Aorta (tissue), 5 donors: ENCODE measurements at regions not wholly inside any gene's neighbourhood (a gene's known extent, or its start where the extent isn't known, plus 50 kb on each side); places are given as distances from the start of the nearest gene placed in this dataset.
A peak's percentile ranks its signal among the peaks of the same experiment; 100 is the strongest.
"Not testable (repeated sequence)": the region's sequence is repeated elsewhere in the genome, so short reads cannot be mapped to it uniquely, and the experiment has no call there.

Source experiments
- ATAC-seq: fragments of 200-7000 bp; cut with Tn5 transposase; one replicate; pipeline ENCODE4 v1.9.1; 2022; ENCODE audit warnings: moderate library complexity; ENCODE audit not compliant: low FRiP score
- DNase-seq, 2 donors: peaks; one replicate each; pipeline ENCODE4 v3.0.0-alpha.2; 2020
- H3K27ac ChIP-seq, 2 donors: one replicate each; pipeline ENCODE4 v1.5.1; 2013; ENCODE audit warnings: low read length in 2 of 2, mild to moderate bottlenecking in 2 of 2, moderate library complexity in 2 of 2, control low read depth in 1 of 2, inconsistent platforms in 1 of 2, low read depth in 1 of 2
- H3K27me3 ChIP-seq, 2 donors: one replicate each; pipeline ENCODE4 v1.6.1; 2013; ENCODE audit warnings: control low read depth in 1 of 2, low read length in 1 of 2, mild to moderate bottlenecking in 1 of 2, moderate library complexity in 1 of 2; ENCODE audit not compliant: insufficient read depth in 2 of 2, control insufficient read depth in 1 of 2
- H3K36me3 ChIP-seq, 2 donors: one replicate each; pipeline ENCODE4 v1.6.1; 2013; ENCODE audit warnings: control low read depth in 1 of 2, low read length in 1 of 2, mild to moderate bottlenecking in 1 of 2; ENCODE audit not compliant: insufficient read depth in 2 of 2, control insufficient read depth in 1 of 2
- H3K4me1 ChIP-seq, 2 donors: one replicate each; pipeline ENCODE4 v1.6.1; 2013; ENCODE audit warnings: low read length in 2 of 2, control low read depth in 1 of 2, mild to moderate bottlenecking in 1 of 2, moderate library complexity in 1 of 2; ENCODE audit not compliant: insufficient read depth in 2 of 2, control insufficient read depth in 1 of 2
- H3K4me3 ChIP-seq, 2 donors: one replicate each; pipeline ENCODE4 v1.5.1; 2013; ENCODE audit warnings: low read length in 2 of 2, control low read depth in 1 of 2, mild to moderate bottlenecking in 1 of 2
- H3K9me3 ChIP-seq: one replicate; pipeline ENCODE4 v1.6.1; 2013; ENCODE audit warnings: mild to moderate bottlenecking, low read length; ENCODE audit not compliant: control insufficient read depth
- WGBS, 2 donors: extraction: QIAGEN DNeasy Blood & Tissue Kit; methylation state at CpG; one replicate each; pipeline ENCODE4 v1.1.7; 2013; 5-methylcytosine and 5-hydroxymethylcytosine counted together
- intact Hi-C, 2 donors: fragments of 100-400 bp; cut with DNase I; formaldehyde crosslinking; loops; one replicate each; pipeline versions ENCODE4 v1.14.2 to v1.15.0; 2022
- donor health status: healthy with polysubstance abuse.
- donor health status: Bipolar disorder and iron deficiency.
- donor health status: DM: no; HTN: no; CAD: no.
- donor health status: DM: no; HTN: no; CAD: no.
- donor health status: DM: yes; HTN: yes; CAD: no.

- ATAC-seq, H3K27me3 ChIP-seq, H3K36me3 ChIP-seq, H3K27ac ChIP-seq, H3K4me1 ChIP-seq, intact Hi-C loops, H3K4me3 ChIP-seq, H3K9me3 ChIP-seq: not testable (repeated sequence)
- WGBS, 2 donors: 55 to 61% methylated on average over 6 of the region's 6 CpGs
- peak in 1 of 2 donors; percentile 41 for DNase-seq
Observed at GRCh38 chr2:95754213-95754612, 162.4 kb downstream of the TRIM43 start.

GRCh38 chr2:95754819-95755563, 163.2 kb downstream of the TRIM43 start:
- DNase-seq, H3K4me3 ChIP-seq, H3K4me1 ChIP-seq, ATAC-seq, H3K9me3 ChIP-seq, H3K27me3 ChIP-seq, H3K36me3 ChIP-seq, H3K27ac ChIP-seq, intact Hi-C loops: not testable (repeated sequence)
- 65 to 72% methylated on average over 14 of the region's 15 CpGs for WGBS, 2 donors

DNA sequence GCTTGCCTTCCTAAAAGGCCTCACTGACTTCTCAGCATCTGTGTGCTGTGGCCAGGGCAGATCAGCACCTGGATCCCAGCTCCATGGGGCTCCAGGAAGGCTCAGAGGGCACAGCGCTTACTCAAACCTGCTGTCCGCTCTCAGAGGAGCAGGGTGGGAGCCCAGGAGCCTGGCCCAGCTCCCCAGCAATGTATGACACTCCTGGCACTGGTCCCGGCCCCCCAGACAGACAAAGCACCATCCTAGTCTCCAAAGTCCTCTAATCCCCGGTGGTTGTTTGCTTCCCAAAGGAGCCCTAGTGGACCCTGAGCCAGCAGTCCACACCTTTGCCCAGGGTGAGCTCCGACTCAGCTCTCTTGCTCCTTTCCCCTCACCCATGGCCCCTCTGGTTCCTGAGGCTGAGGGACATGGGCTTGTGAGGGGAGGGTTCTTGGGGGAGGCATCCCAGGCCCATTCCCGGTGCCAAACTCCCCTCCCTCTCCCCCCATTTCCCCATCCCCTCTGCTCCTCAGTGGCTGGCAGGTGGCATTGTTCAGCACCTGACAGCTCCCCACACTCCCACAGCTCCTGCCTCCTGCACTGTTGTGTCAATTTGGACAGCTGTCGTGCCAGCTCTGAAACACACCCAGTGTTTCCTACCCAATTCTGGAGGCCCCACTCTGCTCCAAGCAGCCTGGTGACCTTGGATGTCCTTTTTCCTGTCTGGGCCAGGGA, 164.3 kb downstream of the TRIM43 start:
- ATAC-seq, intact Hi-C loops, H3K27me3 ChIP-seq, H3K9me3 ChIP-seq, H3K4me1 ChIP-seq, H3K27ac ChIP-seq, H3K4me3 ChIP-seq, H3K36me3 ChIP-seq: not testable (repeated sequence)
- peak in 1 of 2 donors; percentile 66 for DNase-seq
- 74 to 76% methylated on average over 7 of the region's 7 CpGs for WGBS, 2 donors

DNA sequence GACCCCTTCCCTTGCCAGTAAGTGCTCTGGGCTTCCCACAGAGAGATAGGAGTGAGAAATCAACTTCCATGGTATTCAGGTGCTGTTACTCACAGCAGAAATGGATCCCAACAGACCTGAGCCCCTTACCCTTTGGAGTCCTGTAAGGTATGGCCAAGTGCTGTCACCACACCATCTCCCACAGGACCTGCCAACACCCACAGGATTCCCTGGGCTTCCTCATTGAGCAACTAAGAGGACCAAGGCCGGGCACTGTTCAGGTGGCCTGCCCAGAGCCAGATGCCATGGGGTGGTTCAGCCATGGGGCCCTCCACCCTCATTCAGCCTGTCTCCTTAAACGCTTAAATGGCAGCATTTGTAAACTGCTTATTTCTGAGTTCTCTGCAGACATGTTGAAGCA, 166.2 kb downstream of the TRIM43 start:
- intact Hi-C loops: no loop called here
- ATAC-seq: no peak
- WGBS, 2 donors: 63 to 73% methylated on average over 2 of the region's 2 CpGs
- no peak for DNase-seq
- no peak overlapping the region for H3K27ac ChIP-seq
- no peaks in the 10 kb centered on the region for H3K4me1 ChIP-seq
- H3K36me3 ChIP-seq: no peaks in the 10 kb centered on the region
- H3K9me3 ChIP-seq: no peaks in the 10 kb centered on the region
- H3K27me3 ChIP-seq: no peaks in the 10 kb centered on the region
- no peak overlapping the region for H3K4me3 ChIP-seq

- Histone ChIP-seq H3K9me3 (no peaks in the 10 kb centered on the region), H3K4me1 (no peaks in the 10 kb centered on the region), H3K36me3 (no peaks in the 10 kb centered on the region), H3K4me3 (no peak overlapping the region), H3K27me3 (no peaks in the 10 kb centered on the region), H3K27ac (no peak overlapping the region)
- intact Hi-C loops: no loop called here
- 87 to 90% methylated on average over 4 of the region's 4 CpGs for WGBS, 2 donors
- ATAC-seq: no peak
- DNase-seq: no peak
Observed at GRCh38 chr2:95759481-95760246, 167.9 kb downstream of the TRIM43 start.

GRCh38 chr2:95760806-95761525, 169.2 kb downstream of the TRIM43 start:
- no peaks in the 10 kb centered on the region for H3K27me3 ChIP-seq
- ATAC-seq (no peak), DNase-seq (peak in 1 of 2 donors; percentile 50)
- no peak overlapping the region for H3K4me3 ChIP-seq
- intact Hi-C loops: no loop called here
- 68 to 71% methylated on average over 11 of the region's 11 CpGs for WGBS, 2 donors
- no peaks in the 10 kb centered on the region for H3K36me3 ChIP-seq
- no peaks in the 10 kb centered on the region for H3K4me1 ChIP-seq
- no peak overlapping the region for H3K27ac ChIP-seq
- no peaks in the 10 kb centered on the region for H3K9me3 ChIP-seq

DNA sequence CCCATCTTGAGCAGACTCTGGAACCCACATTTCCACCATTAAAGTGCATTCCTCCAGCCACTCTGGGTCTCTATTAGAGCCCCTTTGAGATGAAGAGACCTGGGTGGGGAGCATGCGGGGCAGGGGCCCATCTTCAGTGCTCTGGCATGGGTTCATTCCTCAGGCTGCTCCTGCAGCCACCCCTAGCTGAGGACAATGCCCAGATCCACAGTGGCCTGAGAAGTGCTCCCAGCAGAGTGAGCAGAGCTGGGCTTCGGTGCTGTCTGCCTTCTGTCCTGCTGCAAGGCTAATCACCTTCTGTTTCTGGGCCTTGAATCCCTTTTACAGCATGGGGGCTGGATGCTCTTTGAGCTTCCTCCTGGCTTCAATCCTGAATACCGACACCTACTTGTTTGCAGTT, 169.8 kb downstream of the TRIM43 start:
- Histone ChIP-seq H3K27ac (no peak overlapping the region), H3K4me1 (no peaks in the 10 kb centered on the region), H3K27me3 (no peaks in the 10 kb centered on the region), H3K36me3 (no peaks in the 10 kb centered on the region), H3K4me3 (no peak overlapping the region), H3K9me3 (no peaks in the 10 kb centered on the region)
- DNase-seq (no peak), ATAC-seq (no peak)
- intact Hi-C loops: no loop called here
- 69 to 79% methylated on average over 3 of the region's 3 CpGs for WGBS, 2 donors
